ENCODE measurements at regions not wholly inside any gene's neighbourhood (a gene's known extent, or its start where the extent isn't known, plus 50 kb on each side); places are given as distances from the start of the nearest gene placed in this dataset.
"Not testable (repeated sequence)": the region's sequence is repeated elsewhere in the genome, so short reads cannot be mapped to it uniquely, and the experiment has no call there.

DNA sequence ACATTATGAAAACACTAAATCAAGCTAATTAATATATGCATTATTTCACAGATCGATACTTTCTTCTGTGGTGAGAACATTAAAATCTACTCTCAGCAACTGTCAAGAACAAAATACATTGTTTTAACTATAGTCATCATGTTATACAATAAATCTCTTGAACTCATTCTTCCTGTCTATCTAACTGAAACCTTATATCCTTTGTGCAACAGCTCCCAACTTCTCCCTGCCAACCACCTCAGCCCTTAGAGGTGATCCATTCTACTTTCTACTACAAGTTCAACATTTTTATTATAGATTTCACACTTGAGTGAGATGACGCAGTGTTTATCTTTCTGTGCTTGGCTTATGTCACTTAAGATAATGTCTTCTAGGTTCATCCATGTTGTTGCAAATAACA lies 535.2 kb upstream of the CRIM1 start:
- no peak for DNase-seq (ENCODE audit: extremely low read depth, low read depth)
- H3K4me3 ChIP-seq (replicated peaks; ENCODE audit: low read depth, low read length), result no peak overlapping the region
- no peak for TF ChIP-seq CTCF (IDR thresholded peaks at IDR 0.05; ENCODE audit: low read depth, low read length, missing control alignments)

GRCh38 chr2:35819033-35819432 lies 536.5 kb upstream of the CRIM1 start:
- H3K4me3 ChIP-seq (replicated peaks; ENCODE audit: low read depth, low read length), result no peak overlapping the region
- DNase-seq (ENCODE audit: extremely low read depth, low read depth), result no peak
- no peak for TF ChIP-seq CTCF (IDR thresholded peaks at IDR 0.05; ENCODE audit: low read depth, low read length, missing control alignments)

DNA sequence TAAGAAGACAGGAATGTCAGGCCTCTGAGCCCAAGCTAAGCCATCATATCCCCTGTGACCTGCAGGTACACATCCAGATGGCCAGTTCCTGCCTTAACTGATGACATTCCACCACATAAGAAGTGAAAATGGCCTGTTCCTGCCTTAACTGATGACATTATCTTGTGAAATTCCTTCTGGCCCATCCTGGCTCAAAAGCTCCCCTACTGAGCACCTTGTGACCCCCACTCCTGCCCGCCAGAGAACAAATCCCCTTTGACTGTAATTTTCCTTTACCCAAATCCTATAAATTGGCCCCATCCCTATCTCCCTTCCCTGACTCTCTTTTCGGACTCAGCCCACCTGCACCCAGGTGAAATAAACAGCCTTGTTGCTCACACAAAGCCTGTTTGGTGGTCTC lies 537.2 kb upstream of the CRIM1 start:
- H3K4me3 ChIP-seq (replicated peaks; ENCODE audit: low read depth, low read length); DNase-seq (ENCODE audit: extremely low read depth, low read depth): not testable (repeated sequence)

GRCh38 chr2:35814597-35814996 lies 541.0 kb upstream of the CRIM1 start:
- not testable (repeated sequence) for DNase-seq (ENCODE audit: extremely low read depth, low read depth); H3K4me3 ChIP-seq (replicated peaks; ENCODE audit: low read depth, low read length)

DNA sequence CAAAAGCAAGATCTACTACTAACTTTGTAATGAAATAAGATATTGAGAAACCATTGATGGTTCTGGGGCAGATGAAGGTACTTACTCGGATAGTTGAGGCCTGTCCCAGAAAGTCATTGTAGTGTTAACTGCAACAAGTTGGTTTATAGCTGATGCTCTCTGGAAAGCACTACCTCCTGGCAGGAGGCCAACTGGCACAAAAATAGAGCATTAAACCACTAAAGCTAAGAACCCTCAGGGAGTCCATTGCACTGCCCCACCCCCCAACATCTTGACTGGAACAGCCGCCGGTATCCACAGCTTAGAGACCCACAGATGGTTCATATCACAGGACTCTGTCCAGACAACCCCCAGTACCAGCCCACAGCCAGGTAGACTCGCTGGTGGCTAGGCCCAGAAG lies 552.5 kb upstream of the CRIM1 start:
- DNase-seq (ENCODE audit: extremely low read depth, low read depth), result no peak
- TF ChIP-seq CTCF (IDR thresholded peaks at IDR 0.05; ENCODE audit: low read depth, low read length, missing control alignments), result no peak
- no peak overlapping the region for H3K4me3 ChIP-seq (replicated peaks; ENCODE audit: low read depth, low read length)

DNA sequence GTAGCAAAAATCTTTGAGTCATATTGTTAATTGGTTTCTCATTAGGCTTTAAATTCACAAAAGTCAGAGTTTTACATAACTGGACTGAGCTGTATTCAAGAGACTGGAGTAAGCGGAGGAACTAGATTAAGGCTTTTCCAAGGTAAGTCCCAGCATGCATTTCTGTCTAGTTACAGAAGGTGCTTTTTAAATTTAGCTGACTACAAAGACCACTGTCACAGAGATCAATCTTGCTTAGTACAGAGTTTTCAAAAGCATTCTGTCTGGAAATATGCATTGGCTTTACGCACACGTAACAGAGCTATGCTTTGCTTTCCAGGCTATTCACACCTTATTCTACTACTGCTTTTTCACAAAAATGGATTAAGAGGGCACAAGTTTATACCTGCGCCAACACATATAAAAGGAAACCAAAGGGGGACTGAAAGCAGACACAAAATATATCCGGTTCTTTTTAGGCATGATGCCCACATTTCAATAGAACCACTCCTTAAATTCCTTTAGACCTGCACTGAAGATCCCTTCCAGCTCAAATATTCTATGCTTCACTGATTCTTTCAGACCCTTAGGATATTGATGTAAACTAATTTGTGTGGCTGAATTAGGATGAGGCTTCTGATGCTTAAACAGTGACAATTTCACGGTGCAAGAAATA lies 560.7 kb upstream of the CRIM1 start:
- DNase-seq (ENCODE audit: extremely low read depth, low read depth), result no peak
- no peak overlapping the region for H3K4me3 ChIP-seq (replicated peaks; ENCODE audit: low read depth, low read length)
- no peak for TF ChIP-seq CTCF (IDR thresholded peaks at IDR 0.05; ENCODE audit: low read depth, low read length, missing control alignments)

DNA sequence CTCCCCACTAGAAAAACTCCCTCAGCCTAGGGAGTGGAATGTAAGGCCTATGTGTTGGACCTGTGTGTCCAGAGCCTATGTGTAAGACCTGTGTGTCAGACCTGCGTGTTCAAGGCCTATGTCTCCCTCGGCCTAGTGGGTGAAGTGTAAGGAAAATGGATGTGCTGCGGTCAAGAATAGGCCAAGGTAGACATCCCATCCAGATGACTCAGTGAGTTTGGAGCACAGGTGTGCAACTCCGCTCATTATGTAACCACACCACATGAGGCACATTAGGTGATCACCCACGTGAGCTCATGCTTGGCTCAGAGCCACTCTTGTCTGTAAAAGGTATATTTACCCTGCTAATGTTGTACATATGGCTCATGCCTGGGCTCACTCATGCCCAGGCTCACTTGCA lies 565.3 kb upstream of the CRIM1 start:
- H3K4me3 ChIP-seq (replicated peaks; ENCODE audit: low read depth, low read length), result no peak overlapping the region

More for the DNA sequence above, 565.3 kb upstream of the CRIM1 start:
- DNase-seq (ENCODE audit: extremely low read depth, low read depth), result no peak
- no peak for TF ChIP-seq CTCF (IDR thresholded peaks at IDR 0.05; ENCODE audit: low read depth, low read length, missing control alignments)

Measured in HFF-Myc (cell line).